HG03457 (cell line): ENCODE measurements at regions not wholly inside any gene's neighbourhood (a gene's known extent, or its start where the extent isn't known, plus 50 kb on each side); places are given as distances from the start of the nearest gene placed in this dataset.

Experiments
- ATAC-seq: cut with Tn5 transposase; IDR thresholded peaks from one replicate; pipeline ENCODE4 v1.9.1; 2021; ENCODE audit warnings: moderate number of reproducible peaks; ENCODE audit not compliant: unreplicated experiment

- ATAC-seq, result no peak
These were observed 434.5 kb downstream of the OLFM4 start for GRCh38 chr13:53463106-53463505.

DNA sequence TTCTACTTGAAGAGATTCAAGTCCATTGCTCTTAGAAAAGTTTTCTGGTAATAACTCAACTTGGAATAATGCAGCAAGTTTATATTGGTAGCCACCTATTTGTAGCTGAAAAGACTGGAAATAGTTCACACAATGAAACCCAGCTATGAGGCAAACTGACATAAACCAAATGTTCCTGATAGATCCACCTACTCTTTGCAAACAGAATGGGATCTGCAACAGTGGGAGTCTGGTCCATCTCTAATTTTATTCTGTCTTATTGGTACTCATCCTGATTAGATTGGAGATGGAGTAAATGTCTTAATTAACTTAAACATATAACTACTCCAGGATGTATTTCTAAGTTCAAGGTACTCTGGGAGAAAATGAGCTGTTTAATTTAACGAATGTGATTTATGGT lies 438.0 kb downstream of the OLFM4 start:
- ATAC-seq, result no peak

GRCh38 chr13:53473397-53473796 lies 444.8 kb downstream of the OLFM4 start:
- no peak for ATAC-seq

DNA sequence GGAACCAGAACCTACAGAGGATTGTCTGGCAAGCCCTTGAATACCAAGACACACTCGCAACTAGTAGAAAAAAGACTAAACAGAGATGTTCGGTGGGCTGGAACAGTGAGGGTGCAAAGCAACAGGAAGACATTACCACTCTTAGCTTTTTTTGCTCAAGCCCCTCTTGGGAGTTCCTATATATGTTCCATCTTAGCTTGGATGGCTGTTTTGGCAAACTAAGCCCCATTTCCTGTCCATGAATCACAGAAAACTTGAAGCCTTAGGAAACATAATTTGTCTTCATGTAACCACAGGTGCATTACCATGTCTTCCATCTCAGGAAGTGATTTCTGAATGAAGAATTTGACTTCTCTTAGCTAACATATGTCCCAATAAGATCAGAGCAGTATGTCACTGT lies 446.3 kb downstream of the OLFM4 start:
- ATAC-seq, result no peak

DNA sequence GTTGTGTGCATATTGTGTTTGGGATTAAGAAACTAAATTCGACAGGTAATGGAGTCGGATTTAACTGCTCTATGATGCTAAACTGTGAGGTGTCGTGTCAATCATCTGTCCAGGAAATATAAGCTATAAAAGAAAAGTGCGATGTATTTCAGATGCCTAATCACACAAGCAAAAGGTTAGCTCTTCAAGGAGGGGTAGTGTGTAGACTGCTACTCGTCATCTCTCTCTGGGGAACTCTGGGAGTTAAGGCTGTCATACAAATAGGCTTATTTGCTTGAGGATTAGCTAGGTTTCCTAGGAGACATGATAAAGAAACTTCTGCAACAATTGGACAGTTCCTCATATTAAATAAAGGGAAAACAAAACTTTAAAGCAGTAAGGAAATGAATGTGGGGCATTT lies 462.1 kb downstream of the OLFM4 start:
- no peak for ATAC-seq

DNA sequence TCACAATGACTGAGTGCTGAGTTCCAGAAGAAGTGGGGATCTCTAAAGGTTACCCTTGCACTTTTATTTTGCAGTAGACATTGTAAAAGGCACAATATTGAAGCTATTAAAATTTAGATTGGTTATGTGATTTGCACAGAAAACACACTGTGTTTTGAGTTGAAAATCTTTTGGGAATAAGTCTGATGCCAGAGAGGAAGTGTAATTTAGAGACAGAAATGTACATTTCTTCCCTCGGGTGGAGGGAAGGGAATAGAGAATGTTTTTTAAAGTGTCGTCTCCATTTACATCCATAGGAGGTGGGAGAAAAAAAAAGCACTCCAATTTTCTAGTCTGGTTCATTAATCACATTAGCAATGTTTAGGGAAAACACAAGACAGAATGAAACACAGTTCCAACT lies 465.8 kb downstream of the OLFM4 start:
- no peak for ATAC-seq

GRCh38 chr13:53499576-53500133 lies 471.0 kb downstream of the OLFM4 start:
- no peak for ATAC-seq

GRCh38 chr13:53501387-53501786 lies 472.8 kb downstream of the OLFM4 start:
- ATAC-seq, result no peak

DNA sequence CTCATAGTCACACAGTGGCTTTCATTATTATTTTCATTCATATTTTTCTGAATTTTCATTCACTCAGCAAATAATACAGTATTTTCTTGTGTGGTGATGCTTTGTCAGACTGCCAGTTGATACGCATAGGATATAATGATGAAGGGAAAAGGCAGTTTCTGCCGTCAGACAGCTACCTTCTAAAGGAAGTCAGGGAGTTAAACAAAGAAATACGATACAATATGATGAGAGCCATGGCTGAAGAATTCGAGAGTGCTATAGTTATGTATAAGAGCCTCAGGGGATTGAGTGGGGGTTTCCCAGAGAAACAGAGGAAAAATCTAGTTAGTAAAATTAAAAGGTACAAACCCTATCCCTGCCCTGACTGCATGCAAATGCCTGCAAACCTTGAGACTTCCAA lies 479.1 kb downstream of the OLFM4 start:
- no peak for ATAC-seq

GRCh38 chr13:53512635-53513034 lies 484.0 kb downstream of the OLFM4 start:
- no peak for ATAC-seq

DNA sequence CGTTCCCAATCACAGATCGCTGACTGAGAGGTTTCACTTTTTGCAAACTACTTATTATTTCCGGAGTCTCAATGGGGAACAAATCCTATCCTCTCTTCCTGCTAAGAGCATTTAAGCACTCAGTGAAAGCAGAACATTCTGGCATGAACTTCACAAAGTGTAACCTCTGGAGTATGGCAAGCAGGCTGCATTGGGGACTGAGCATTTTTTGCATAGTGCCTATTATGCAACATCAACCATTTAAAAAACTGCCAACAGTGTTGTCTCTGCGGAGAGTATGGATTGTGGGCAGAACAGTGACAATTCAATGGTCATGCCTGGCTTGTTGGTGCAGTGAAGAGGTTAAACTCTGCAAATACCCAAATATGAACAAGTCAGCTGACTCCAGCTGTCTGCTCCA lies 484.6 kb downstream of the OLFM4 start:
- no peak for ATAC-seq

GRCh38 chr13:53520132-53520531 lies 491.5 kb downstream of the OLFM4 start:
- no peak for ATAC-seq

DNA sequence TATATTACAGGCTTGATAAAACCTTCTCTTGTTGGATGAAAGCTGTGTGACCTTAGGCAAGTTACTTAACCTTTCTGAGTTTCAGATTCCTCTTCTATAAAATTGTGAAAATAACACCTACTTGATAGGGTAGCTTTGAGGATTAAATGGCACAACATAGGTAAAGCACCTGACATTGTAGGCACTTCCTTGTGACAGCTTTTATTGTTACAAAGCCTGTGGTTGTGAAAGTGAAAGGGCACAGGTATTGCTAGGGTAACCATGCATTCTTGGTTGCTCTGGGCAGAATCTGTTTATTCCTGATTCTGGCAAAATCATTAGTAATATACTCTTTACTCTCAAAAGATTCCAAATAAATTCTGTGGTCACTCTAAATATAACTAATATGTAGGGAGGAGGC lies 493.4 kb downstream of the OLFM4 start:
- no peak for ATAC-seq

DNA sequence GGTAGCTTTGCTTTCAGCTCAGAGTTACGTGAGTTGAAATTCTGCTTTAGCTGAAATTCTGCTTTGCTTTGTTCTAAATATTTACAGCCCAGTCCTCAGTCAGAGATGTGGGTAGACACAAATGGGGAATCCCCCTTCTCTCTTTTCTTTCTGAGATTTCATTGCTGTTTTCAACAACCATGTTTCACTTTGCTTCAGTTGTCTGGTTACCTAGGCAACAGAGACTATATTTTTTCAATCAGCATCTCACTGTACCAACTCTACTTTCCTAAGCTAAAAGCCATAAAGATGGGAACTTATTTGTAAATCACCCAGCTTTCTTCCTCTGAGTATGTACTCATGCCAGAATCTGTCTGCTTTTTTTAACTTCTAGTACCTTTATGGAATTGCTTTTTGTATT lies 509.0 kb downstream of the OLFM4 start:
- no peak for ATAC-seq

- ATAC-seq, result no peak
These were observed 516.8 kb downstream of the OLFM4 start for GRCh38 chr13:53545340-53545941.

GRCh38 chr13:53560556-53560955 lies 531.9 kb downstream of the OLFM4 start:
- no peak for ATAC-seq

DNA sequence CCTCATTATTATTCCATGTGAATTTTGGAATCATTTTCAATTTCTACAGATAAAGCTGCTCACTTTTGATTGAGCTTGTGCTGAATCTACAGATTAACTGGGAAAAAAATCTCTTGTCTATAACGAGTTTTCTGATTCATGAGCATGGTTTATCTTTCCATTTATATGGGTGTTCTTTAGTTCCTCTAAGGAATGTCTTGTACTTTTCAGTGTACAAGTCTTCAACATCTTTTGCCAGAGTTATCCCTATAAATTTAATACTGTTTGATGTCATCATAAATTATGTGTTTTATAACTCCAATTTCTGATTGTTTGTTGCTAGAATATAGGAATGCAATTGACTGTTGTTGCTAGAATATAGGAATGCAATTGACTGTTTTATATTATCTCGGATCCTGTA lies 533.8 kb downstream of the OLFM4 start:
- ATAC-seq, result no peak

- no peak for ATAC-seq
These were observed 539.9 kb downstream of the OLFM4 start for GRCh38 chr13:53568491-53568890.

GRCh38 chr13:53569453-53569852 lies 540.8 kb downstream of the OLFM4 start:
- no peak for ATAC-seq

- no peak for ATAC-seq
These were observed 572.5 kb downstream of the OLFM4 start for GRCh38 chr13:53601113-53601512.

DNA sequence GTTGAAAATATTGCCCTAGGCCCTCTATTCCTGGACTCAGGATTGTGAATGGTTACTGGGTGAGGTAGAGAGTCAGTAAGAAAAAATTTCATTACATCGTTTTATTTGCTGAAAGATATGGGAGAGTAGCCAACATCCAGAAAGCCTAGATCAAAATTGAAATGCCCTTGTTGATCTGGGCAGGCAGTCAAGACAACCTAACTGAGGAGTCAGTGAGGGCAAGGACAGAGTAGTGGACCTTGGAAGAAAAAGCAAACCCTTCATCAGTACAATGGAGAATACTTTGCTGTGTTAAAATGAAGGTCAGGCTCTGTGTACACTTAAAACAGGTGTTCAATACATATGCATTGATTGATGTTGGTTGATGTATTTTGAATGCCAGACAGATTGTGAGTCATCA lies 576.7 kb downstream of the OLFM4 start:
- no peak for ATAC-seq

- no peak for ATAC-seq
These were observed 583.6 kb downstream of the OLFM4 start for GRCh38 chr13:53612200-53612599.

- no peak for ATAC-seq
These were observed 593.8 kb downstream of the OLFM4 start for GRCh38 chr13:53622456-53622855.
